ENCODE measurements at regions not wholly inside any gene's neighbourhood (a gene's known extent, or its start where the extent isn't known, plus 50 kb on each side); places are given as distances from the start of the nearest gene placed in this dataset.

DNA sequence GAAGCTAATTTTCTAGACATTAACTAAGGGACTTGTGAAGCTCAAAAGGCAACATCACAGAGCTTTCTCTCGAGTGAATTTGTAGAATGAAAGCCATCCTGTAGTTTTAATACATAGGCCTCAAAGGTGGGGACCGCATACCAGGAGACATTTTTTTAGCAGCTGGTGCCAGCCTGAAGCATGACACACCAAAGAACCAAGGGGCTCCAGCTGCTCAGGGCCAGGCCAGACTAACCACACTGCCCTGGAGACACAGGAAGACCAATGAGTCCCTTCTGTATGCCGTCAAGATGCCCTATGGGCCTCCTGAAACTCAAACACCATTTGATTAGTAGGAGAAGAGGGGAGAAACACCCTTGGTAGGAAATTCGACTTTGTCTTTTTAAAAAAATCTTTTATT is 113.9 kb upstream of the CACNA1E start:
- no peak for FAIRE-seq
- Histone ChIP-seq H3K4me3 (ENCODE audit: low read depth, low read length) (no peak overlapping the region), H3K27me3 (ENCODE audit: control insufficient read depth, insufficient read depth, low read length) (no peaks in the 10 kb centered on the region), H3K36me3 (ENCODE audit: control insufficient read depth, insufficient read depth, low read length) (no peaks in the 10 kb centered on the region)
- TF ChIP-seq, protein P1, sequence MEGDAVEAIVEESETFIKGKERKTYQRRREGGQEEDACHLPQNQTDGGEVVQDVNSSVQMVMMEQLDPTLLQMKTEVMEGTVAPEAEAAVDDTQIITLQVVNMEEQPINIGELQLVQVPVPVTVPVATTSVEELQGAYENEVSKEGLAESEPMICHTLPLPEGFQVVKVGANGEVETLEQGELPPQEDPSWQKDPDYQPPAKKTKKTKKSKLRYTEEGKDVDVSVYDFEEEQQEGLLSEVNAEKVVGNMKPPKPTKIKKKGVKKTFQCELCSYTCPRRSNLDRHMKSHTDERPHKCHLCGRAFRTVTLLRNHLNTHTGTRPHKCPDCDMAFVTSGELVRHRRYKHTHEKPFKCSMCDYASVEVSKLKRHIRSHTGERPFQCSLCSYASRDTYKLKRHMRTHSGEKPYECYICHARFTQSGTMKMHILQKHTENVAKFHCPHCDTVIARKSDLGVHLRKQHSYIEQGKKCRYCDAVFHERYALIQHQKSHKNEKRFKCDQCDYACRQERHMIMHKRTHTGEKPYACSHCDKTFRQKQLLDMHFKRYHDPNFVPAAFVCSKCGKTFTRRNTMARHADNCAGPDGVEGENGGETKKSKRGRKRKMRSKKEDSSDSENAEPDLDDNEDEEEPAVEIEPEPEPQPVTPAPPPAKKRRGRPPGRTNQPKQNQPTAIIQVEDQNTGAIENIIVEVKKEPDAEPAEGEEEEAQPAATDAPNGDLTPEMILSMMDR (IDR thresholded peaks at IDR 0.05; ENCODE audit: insufficient read depth, low read length, severe bottlenecking) = no peak
- no peak for DNase-seq (ENCODE audit: low read depth)

DNA sequence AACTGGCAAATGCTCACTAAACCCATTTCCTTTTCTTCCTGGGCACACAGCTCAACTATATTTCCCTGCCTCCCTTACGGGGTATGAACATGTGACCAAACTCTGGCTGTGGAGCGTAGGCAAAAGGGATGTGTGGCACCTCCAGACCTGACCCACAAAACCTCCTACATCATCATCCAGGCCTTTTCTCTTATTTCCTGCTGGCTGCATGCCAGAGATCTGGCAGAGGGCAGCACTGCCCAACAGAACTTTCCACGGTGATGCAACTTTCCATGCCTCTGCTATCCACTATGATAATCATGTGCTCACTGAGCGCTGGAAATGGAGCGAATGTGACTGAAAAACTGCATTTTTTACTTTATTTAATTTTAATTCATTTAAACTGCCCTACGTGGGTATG is 99.6 kb upstream of the CACNA1E start:
- FAIRE-seq (no peak), DNase-seq (ENCODE audit: low read depth) (peak; percentile 15)
- TF ChIP-seq, protein P1 (IDR thresholded peaks at IDR 0.05; ENCODE audit: insufficient read depth, low read length, severe bottlenecking) = no peak
- peaks cover 1% of the 10 kb centered on the region for H3K27me3 ChIP-seq (ENCODE audit: control insufficient read depth, insufficient read depth, low read length)
- H3K36me3 ChIP-seq (ENCODE audit: control insufficient read depth, insufficient read depth, low read length) = no peaks in the 10 kb centered on the region
- no peak overlapping the region for H3K4me3 ChIP-seq (ENCODE audit: low read depth, low read length)

DNA sequence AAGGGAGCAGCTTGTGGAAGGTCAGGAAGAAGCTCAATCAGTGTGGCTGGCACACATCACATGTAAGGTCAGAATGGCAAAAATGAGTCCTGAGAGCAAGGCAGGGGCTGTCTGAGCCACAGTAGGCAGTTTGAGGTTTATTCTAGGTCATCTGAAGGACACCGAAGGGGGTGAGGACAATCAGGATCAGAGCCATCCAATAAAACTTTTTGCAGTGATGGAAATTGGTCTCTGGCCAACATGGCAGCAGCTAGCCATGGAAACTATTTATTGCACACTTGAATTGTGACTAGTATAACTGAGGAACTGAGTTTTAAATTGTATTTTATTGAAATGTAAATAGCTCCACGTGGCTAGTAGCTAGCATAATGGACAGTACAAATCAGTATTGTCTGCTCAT is 97.0 kb upstream of the CACNA1E start:
- TF ChIP-seq, protein P1 (IDR thresholded peaks at IDR 0.05; ENCODE audit: insufficient read depth, low read length, severe bottlenecking) = no peak
- DNase-seq (ENCODE audit: low read depth) (no peak), FAIRE-seq (no peak)
- no peaks in the 10 kb centered on the region for H3K27me3 ChIP-seq (ENCODE audit: control insufficient read depth, insufficient read depth, low read length)
- no peaks in the 10 kb centered on the region for H3K36me3 ChIP-seq (ENCODE audit: control insufficient read depth, insufficient read depth, low read length)
- no peak overlapping the region for H3K4me3 ChIP-seq (ENCODE audit: low read depth, low read length)

GRCh38 chr1:181386951-181387350 is 96.4 kb upstream of the CACNA1E start:
- no peaks in the 10 kb centered on the region for H3K27me3 ChIP-seq (ENCODE audit: control insufficient read depth, insufficient read depth, low read length)
- no peak for FAIRE-seq
- H3K36me3 ChIP-seq (ENCODE audit: control insufficient read depth, insufficient read depth, low read length) = no peaks in the 10 kb centered on the region
- no peak overlapping the region for H3K4me3 ChIP-seq (ENCODE audit: low read depth, low read length)
- no peak for DNase-seq (ENCODE audit: low read depth)
- TF ChIP-seq, protein P1 (IDR thresholded peaks at IDR 0.05; ENCODE audit: insufficient read depth, low read length, severe bottlenecking) = no peak

DNA sequence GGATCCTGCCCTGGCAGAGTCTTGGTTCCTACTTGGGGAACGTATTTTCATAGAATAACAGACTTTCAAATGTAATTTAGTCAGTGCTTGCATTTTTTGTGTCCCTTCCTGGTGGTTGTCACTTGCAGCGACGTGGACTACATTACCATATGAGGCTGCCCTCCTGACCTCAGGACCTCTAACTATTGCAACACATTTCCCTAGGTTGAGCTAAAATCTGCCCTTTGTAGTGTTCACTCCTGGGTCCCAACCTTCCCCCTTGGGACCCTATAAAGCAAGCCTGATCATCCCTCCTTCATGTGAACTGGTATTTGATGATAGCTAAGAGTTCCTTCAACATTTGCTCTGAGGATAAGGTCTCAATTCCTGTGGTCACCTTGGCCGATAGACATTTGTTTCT is 95.6 kb upstream of the CACNA1E start:
- no peak for FAIRE-seq
- no peak for DNase-seq (ENCODE audit: low read depth)
- no peak overlapping the region for H3K4me3 ChIP-seq (ENCODE audit: low read depth, low read length)
- no peaks in the 10 kb centered on the region for H3K36me3 ChIP-seq (ENCODE audit: control insufficient read depth, insufficient read depth, low read length)
- TF ChIP-seq, protein P1 (IDR thresholded peaks at IDR 0.05; ENCODE audit: insufficient read depth, low read length, severe bottlenecking) = no peak
- no peaks in the 10 kb centered on the region for H3K27me3 ChIP-seq (ENCODE audit: control insufficient read depth, insufficient read depth, low read length)

DNA sequence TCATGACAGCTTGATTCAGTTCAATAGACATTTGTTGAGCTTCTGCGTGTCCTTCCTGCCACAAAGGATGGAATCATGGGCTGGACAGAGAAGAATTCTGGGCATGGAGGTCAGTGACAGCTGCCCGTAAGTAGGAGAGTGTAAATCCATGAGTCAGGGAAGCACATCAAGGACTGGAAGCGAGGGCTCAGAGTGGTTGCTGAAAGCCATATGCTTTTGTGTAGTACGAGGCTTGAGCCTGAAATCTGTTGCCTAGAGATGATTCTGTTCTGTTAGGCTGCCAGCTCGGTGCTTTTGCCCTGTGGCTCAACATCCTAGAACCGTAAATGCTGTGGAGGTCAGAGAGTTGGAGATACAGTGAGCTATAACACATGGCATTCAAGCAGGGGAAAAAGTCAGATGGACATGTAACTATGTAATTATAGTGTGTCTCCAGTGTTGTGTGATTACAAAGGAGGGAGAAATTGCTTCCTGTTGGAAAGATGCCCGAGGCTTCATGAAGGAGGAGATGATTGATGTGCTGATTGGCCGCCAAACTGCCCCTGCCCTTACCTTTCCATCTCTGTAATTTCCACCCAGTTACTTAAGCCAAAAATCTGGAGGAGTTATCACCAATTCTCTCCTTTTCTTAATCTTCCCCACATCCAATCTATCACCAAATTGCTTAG is 92.8 kb upstream of the CACNA1E start:
- FAIRE-seq = no peak

More for the DNA sequence above, 92.8 kb upstream of the CACNA1E start:
- no peaks in the 10 kb centered on the region for H3K36me3 ChIP-seq (ENCODE audit: control insufficient read depth, insufficient read depth, low read length)
- DNase-seq (ENCODE audit: low read depth) = peak; percentile 17
- H3K4me3 ChIP-seq (ENCODE audit: low read depth, low read length) = no peak overlapping the region
- TF ChIP-seq, protein P1 (IDR thresholded peaks at IDR 0.05; ENCODE audit: insufficient read depth, low read length, severe bottlenecking) = no peak
- peaks cover 1% of the 10 kb centered on the region for H3K27me3 ChIP-seq (ENCODE audit: control insufficient read depth, insufficient read depth, low read length)

Measured in bronchial epithelial cell (primary cell).